ENCODE measurements at regions not wholly inside any gene's neighbourhood (a gene's known extent, or its start where the extent isn't known, plus 50 kb on each side); places are given as distances from the start of the nearest gene placed in this dataset.
"Not testable (repeated sequence)": the region's sequence is repeated elsewhere in the genome, so short reads cannot be mapped to it uniquely, and the experiment has no call there.

DNA sequence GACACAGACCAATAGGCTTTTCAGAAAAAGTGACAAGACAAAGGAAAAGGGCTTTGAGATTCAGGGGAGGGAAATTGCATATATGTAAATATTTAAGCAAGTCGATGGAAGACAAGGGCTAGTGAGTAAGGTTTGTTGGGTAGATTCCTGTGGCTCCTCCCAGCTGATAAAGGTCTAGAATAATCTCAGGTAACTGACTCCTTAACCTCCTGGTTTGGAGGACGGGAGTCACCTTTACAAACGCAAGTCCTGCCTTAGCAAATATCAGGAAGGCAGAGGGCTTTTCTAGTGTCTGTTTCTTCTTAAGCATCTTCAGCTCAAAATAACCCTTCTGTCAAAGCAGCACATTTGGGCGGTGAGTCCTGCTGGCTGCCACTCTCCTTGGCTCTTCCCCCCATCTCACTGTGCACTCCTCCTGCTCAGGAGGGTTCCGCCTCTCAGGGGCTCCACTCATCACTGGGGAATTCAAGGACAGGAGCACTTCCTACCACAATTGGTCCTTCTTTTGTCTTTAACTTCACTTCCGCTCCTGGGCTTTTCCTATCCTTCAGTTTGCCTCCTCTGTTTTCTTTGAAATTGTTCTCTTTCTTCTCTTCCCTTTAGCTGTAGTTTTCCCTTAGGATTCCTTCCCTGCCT is 496.3 kb upstream of the KLF6 start:
- no peak for DNase-seq

DNA sequence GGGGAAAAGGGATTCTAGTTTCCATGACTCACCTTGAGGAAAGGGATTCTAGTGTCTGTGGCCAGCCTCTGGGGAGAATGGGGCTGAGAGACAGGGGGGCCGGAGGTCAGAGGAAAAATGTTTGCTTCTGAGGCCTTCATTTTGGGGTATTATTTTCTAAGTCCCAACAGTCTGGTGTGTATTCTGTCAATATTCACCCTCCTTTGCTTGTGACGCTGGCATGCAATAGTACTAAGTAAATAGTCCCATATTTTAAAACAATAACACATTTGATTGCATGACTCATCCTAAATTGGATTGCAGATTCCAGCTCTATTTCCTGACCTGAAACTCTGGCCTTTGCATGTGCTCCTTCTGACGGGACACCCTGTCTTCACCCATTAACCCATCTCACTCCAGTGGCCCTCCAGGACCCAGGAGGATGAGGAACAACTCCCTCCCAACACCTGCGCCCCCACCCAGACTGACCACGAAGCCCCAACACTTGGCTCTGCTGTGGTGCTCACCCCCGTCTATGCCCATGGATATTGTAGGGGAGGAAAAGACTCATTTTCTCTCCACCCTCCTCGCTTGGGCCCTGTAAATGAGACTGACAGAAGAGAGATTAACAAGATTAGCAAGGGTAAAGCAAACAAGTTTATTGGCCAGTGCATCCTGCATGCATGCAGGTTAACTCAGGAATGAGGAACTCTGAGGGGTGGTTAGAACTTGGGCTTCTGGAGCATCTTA is 495.6 kb upstream of the KLF6 start:
- DNase-seq, result no peak

- no peak for DNase-seq
Measured at GRCh38 chr10:4279655-4280054, 494.6 kb upstream of the KLF6 start.

DNA sequence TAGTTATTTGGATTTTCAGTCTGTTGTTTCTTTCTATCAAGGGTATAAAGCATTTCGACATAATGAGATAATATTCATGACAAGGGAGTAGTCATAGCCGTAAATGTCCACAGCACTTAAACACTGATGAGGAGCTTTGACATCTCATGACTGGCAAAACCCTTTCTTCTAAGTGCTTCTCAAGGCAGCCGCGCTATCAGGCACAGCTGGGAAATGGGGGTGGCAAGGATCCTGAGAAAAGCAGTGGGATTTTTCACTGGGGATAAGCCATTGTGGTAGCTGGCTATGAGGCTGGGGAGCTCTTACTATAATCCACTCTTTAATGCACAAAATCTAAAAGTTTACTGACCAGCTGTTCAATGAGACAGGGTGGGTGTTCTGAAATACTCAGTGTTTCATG is 493.2 kb upstream of the KLF6 start:
- no peak for DNase-seq

DNA sequence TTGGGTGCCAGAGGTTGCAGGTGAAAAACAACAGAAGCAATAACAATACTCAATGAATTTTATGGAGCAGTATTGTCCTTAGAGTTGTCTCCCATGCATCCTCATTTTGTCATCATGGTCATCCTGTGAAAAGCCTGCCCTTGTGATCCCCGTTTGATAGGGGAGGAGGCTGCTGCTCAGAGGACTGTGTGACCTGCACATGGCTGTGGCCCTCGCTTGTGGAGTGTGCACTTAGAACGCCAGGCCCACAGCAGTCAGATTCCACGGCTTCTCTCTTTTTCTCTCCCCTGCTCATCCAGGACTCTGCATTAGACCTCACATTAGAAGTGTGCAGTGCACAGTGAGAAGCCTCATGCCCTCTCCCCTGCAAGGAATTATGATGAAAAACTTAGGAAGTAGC is 491.1 kb upstream of the KLF6 start:
- no peak for DNase-seq

- DNase-seq, result not testable (repeated sequence)
Measured at GRCh38 chr10:4274671-4275070, 489.7 kb upstream of the KLF6 start.

- no peak for DNase-seq
Measured at GRCh38 chr10:4271193-4271592, 486.2 kb upstream of the KLF6 start.

GRCh38 chr10:4270116-4270515 is 485.1 kb upstream of the KLF6 start:
- peak in 1 of 2 donors; percentile 9 for DNase-seq

DNA sequence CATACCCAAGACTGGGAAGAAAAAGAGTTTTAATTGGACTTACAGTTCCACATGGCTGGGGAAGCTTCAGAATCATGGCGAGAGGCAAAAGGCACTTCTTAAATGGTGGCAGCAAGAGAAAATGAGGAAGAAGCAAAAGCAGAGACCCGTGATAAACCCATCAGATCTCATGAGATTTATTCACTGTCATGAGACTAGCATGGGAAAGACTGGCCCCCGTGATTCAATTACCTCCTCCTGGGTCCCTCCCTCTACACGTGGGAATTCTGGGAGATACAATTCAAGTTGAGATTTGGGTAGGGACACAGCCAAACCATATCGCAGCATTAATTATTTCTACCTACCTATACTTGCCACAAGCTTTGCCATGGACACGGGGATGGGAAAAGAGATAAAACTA is 483.5 kb upstream of the KLF6 start:
- DNase-seq, result not testable (repeated sequence)

- DNase-seq, result no peak
Measured at GRCh38 chr10:4267086-4267773, 482.2 kb upstream of the KLF6 start.

DNA sequence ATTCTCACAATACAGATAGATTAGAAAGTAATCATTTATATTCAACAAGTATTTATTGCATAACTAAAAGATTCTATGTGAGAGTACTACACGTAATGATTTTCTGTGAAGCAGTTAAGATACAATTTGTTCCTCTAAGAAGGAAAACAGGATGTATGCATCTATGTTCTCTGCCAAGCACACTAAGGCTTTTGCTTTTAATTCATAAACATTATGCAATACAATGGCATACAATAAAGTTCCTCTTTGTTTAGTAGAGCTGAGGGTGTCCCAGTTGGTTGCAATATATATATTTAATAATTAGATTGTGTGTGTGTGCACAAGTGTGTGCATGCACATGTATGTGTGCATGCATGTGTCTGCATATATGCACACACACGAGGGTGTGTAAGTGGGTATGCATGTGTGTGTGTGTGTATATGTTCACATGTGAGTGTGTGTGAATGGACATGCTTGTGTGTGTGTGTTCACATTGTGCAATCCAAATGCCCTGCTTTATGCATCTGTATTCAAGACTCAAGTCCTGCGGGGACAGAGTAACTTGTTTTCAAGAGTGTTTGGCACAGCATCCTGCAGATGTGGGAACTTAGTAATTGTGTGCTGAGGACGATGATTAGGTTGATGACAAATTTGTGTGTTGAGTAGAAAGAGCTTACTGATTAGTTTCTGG is 481.5 kb upstream of the KLF6 start:
- no peak for DNase-seq

DNA sequence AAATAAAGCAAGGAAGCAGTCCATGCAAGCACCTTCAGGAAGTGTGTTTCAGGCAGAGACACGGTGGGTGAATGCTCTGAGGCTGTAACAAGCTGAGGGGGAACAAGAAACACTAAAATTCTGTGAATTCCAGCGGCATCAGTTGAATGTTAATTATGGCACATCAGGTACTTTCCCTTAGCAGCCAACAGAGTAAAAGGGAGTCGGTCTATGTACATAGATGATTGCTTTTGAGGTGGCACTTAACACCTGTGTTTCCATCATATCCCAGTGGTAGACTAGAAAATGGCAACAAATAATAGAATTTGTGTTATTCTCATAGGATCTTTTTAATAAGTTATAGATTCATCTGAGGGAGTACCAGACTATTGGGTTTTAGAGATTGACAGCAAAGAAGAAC is 481.0 kb upstream of the KLF6 start:
- DNase-seq, result no peak

- no peak for DNase-seq
Measured at GRCh38 chr10:4264209-4264865, 479.3 kb upstream of the KLF6 start.

DNA sequence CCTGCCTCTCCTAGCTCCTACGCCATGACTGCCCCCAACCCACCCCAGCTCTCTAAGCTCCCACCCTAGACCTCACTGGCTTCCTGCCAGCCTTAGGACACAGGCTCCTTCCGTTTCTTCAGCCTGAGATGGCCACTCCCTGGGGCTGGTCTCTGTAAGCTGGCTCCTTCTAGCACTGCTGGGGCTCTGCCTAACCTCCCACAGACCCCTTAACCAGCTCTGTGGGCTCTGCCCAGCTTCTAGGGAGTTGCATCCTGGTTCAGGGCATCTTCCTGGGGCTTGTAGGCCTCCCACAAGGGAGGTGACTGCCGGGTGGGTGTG is 478.6 kb upstream of the KLF6 start:
- DNase-seq, result no peak

GRCh38 chr10:4262870-4263600 is 478.0 kb upstream of the KLF6 start:
- no peak for DNase-seq

DNA sequence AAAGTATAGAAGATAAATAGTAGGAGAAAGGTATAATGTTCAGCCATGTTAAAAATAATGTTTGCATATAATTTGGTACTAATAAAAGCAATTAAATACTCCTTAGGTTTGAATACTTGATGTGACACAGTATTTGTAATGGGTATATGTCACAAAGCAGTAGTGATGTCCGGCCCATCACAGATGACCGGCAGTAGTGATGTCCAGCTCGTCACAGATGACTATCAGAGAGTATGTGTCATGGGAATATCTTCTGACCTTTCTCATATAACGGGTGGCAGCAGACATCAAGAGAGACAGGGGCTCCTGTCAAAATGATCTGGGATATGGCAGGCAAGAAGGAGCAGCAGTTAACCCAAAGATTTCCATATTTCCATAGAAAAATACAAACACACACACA is 477.4 kb upstream of the KLF6 start:
- no peak for DNase-seq

DNA sequence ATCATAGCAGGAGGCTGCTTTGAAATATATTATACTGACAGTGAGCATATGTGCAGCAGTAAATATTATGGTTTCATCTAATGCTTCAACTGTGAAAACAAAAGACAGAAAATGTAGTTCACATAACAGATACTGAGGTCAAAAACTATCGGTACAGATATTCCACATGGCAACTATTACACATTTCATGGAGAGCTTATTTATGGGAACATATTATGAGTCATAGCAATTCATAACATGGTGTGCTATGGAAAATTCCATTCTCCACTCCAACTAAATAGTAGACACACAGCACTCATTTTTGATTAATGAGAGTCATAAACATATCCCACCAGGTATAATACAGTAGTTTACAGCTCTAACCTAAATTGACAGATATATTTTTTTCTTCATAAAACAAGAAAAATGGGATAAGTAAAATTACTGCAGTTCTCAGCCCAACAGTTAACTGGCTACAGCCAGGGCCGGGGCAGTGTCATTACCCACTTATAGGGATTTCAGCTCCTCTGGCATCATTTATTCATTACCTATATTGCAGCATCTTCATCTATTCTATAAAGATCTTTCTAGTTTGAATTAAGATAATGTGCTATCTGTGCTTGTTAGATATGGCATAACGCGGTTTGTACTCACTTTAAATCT is 475.6 kb upstream of the KLF6 start:
- no peak for DNase-seq

DNA sequence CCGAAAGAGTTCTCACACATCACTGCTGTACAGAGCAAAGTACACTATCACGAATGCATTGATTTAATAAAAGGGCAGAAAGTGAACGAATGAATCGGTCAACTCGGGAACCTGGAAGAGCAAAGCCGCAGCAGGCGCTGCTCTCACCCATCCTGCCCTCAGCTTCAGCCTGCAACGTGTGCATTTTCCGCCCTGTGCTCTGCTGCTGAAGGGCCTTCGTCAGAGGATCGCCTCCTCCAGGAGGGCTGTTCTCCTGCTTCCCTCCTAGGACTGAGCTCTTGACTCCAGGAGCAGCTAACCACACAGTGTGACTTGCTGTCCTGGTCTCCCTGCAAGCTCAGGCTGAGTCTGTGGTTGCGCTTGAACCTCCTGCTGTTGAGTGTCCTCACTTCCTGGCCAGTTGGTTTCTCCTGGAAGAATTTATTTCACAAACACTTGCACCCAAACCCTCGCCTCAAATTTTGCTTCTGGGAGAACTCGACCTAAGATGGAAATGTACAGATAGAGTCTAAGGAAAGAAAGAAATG is 473.0 kb upstream of the KLF6 start:
- DNase-seq, result no peak

DNA sequence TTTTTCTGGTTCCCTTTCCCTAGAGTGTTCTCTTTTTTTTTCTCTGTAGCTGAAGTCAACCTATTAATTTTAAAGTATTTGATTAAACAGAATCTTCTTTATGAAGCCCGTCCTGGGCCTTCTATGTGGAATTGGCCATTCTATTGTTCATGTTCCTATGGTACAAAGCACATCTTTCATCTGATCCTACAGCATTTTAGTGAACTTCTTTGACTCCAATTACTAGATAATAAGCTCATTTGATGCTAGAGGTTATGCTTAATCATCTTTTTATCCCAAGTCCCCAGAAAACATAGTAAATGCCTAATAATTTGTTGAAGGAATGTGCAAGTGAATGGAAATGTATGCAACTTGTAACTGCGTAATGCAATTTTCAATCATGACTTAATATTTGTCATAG is 472.0 kb upstream of the KLF6 start:
- no peak for DNase-seq

GRCh38 chr10:4255751-4256150 is 470.7 kb upstream of the KLF6 start:
- no peak for DNase-seq

GRCh38 chr10:4254101-4254994 is 469.3 kb upstream of the KLF6 start:
- no peak for DNase-seq
